Hepatocyte (in vitro differentiated cells): ENCODE measurements at regions not wholly inside any gene's neighbourhood (a gene's known extent, or its start where the extent isn't known, plus 50 kb on each side); places are given as distances from the start of the nearest gene placed in this dataset.

Source experiments
- DNase-seq: peaks from one replicate; pipeline ENCODE4 v3.0.0-alpha.2; 2016; ENCODE audit warnings: low spot score
- H2AFZ ChIP-seq: fragments of 200-600 bp; sonication (generic); 2 replicates; pipeline ENCODE4 v1.6.0; 2016; ENCODE audit warnings: antibody characterized with exemption, mild to moderate bottlenecking
- H3K27ac ChIP-seq: fragments of 200-600 bp; sonication (generic); 2 replicates; pipeline ENCODE4 v1.5.1; 2016; ENCODE audit warnings: mild to moderate bottlenecking
- H3K27me3 ChIP-seq: fragments of 200-600 bp; sonication (generic); 2 replicates; pipeline ENCODE4 v1.6.1; 2016
- H3K36me3 ChIP-seq: fragments of 200-600 bp; sonication (generic); replicated peaks from 2 replicates; pipeline ENCODE4 v1.5.1; 2016; ENCODE audit warnings: low read depth; ENCODE audit not compliant: insufficient read depth
- H3K4me1 ChIP-seq: fragments of 200-600 bp; sonication (generic); 2 replicates; pipeline ENCODE4 v1.5.1; 2016; ENCODE audit warnings: mild to moderate bottlenecking, moderate library complexity; ENCODE audit not compliant: insufficient read depth
- H3K4me2 ChIP-seq: fragments of 200-600 bp; sonication (generic); 2 replicates; pipeline ENCODE4 v1.6.0; 2016
- H3K4me3 ChIP-seq: fragments of 200-600 bp; sonication (generic); 2 replicates; pipeline ENCODE4 v1.5.1; 2016; ENCODE audit warnings: mild to moderate bottlenecking
- H3K79me2 ChIP-seq: fragments of 200-600 bp; sonication (generic); 2 replicates; pipeline ENCODE4 v1.6.0; 2017; ENCODE audit warnings: mild to moderate bottlenecking
- H3K9me2 ChIP-seq: fragments of 200-600 bp; sonication (generic); replicated peaks from 2 replicates; pipeline ENCODE4 v1.6.0; 2017; ENCODE audit warnings: mild to moderate bottlenecking; ENCODE audit not compliant: insufficient read depth
- H3K9me3 ChIP-seq: fragments of 200-600 bp; sonication (generic); 2 replicates; pipeline ENCODE4 v1.5.1; 2016; ENCODE audit warnings: low read depth, mild to moderate bottlenecking
- H4K20me1 ChIP-seq: fragments of 200-600 bp; sonication (generic); 2 replicates; pipeline ENCODE4 v1.6.0; 2016; ENCODE audit warnings: mild to moderate bottlenecking; ENCODE audit not compliant: insufficient read depth, poor library complexity, severe bottlenecking
- EZH2 ChIP-seq: fragments of 200-600 bp; sonication (generic); IDR thresholded peaks from 2 replicates; pipeline ENCODE4 v1.6.1; 2016; ENCODE audit warnings: antibody characterized with exemption, mild to moderate bottlenecking, borderline replicate concordance
- EZH2phosphoT487 ChIP-seq: fragments of 200-600 bp; sonication (generic); IDR thresholded peaks from one replicate; pipeline ENCODE4 v1.6.1; 2018; ENCODE audit warnings: antibody characterized with exemption, mild to moderate bottlenecking, low read depth, moderate library complexity; ENCODE audit not compliant: unreplicated experiment, severe bottlenecking
- WGBS: methylation state at CpG from one replicate; pipeline ENCODE4 v1.1.6; 2016; ENCODE audit warnings: low lambda C conversion rate; ENCODE audit errors: missing lambda C conversion rate; 5-methylcytosine and 5-hydroxymethylcytosine counted together
- TF ChIP-seq, protein P1 (sequence below): fragments of 200-600 bp; sonication (generic); IDR thresholded peaks from 2 replicates; pipeline ENCODE4 v1.5.1; 2016; ENCODE audit warnings: antibody characterized with exemption, mild to moderate bottlenecking; ENCODE audit not compliant: poor library complexity

DNA sequence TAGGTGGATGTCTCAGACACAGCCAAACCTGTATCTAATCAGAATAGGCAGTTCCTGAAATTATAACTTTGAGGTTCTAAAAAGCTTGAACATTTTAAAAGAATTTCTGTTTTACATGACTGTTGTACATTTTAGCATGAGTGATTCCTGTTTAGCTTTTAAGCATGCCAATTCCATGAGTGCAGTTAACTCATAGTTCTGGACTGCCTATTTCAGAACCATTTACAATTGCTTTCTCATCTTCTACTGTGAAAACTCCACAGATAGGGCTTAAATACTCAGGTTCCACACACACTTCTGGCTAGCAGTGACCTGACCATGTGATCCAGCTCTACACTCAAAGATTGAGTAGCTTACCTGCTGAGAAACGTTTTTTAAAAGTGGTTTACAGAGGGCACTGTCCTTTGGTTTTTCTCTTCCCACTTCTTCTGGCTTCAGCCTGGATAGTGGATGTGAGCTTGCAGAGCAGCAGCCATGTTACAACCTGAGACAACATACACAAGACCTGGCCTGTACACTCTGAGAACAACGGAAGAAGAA, 280.8 kb downstream of the ANKRD50 start:
- TF ChIP-seq EZH2, result no peak
- TF ChIP-seq EZH2phosphoT487, result no peak
- TF ChIP-seq, protein P1, sequence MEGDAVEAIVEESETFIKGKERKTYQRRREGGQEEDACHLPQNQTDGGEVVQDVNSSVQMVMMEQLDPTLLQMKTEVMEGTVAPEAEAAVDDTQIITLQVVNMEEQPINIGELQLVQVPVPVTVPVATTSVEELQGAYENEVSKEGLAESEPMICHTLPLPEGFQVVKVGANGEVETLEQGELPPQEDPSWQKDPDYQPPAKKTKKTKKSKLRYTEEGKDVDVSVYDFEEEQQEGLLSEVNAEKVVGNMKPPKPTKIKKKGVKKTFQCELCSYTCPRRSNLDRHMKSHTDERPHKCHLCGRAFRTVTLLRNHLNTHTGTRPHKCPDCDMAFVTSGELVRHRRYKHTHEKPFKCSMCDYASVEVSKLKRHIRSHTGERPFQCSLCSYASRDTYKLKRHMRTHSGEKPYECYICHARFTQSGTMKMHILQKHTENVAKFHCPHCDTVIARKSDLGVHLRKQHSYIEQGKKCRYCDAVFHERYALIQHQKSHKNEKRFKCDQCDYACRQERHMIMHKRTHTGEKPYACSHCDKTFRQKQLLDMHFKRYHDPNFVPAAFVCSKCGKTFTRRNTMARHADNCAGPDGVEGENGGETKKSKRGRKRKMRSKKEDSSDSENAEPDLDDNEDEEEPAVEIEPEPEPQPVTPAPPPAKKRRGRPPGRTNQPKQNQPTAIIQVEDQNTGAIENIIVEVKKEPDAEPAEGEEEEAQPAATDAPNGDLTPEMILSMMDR, result no peak
- 64% methylated on average over 2 of the region's 2 CpGs for whole genome bisulfite sequencing
- Histone ChIP-seq H3K9me2 (no peaks in the 10 kb centered on the region), H3K27ac (no peak overlapping the region), H2AFZ (no peak overlapping the region), H3K79me2 (no peaks in the 10 kb centered on the region), H3K27me3 (no peaks in the 10 kb centered on the region), H3K4me1 (peaks cover 4% of the 10 kb centered on the region), H3K4me3 (no peak overlapping the region), H3K4me2 (no peak overlapping the region), H4K20me1 (no peaks in the 10 kb centered on the region), H3K9me3 (no peaks in the 10 kb centered on the region), H3K36me3 (no peaks in the 10 kb centered on the region)
- DNase-seq, result no peak

- TF ChIP-seq, protein P1, result no peak
- TF ChIP-seq EZH2, result no peak
- TF ChIP-seq EZH2phosphoT487, result no peak
- no peak overlapping the region for H2AFZ ChIP-seq
- H3K27me3 ChIP-seq, result no peaks in the 10 kb centered on the region
- H3K4me2 ChIP-seq, result no peak overlapping the region
- no peak overlapping the region for H3K4me3 ChIP-seq
- H3K36me3 ChIP-seq, result no peaks in the 10 kb centered on the region
- H4K20me1 ChIP-seq, result no peaks in the 10 kb centered on the region
- H3K27ac ChIP-seq, result no peak overlapping the region
- DNase-seq, result no peak
- H3K4me1 ChIP-seq, result peaks cover 3% of the 10 kb centered on the region
- no peaks in the 10 kb centered on the region for H3K9me2 ChIP-seq
- no peaks in the 10 kb centered on the region for H3K79me2 ChIP-seq
- H3K9me3 ChIP-seq, result no peaks in the 10 kb centered on the region
- WGBS, result 82% methylated on average over 4 of the region's 4 CpGs
Observed at GRCh38 chr4:124432500-124432899, 280.0 kb downstream of the ANKRD50 start.

GRCh38 chr4:124433044-124433443, 279.5 kb downstream of the ANKRD50 start:
- no peak overlapping the region for H2AFZ ChIP-seq
- H3K9me2 ChIP-seq, result no peaks in the 10 kb centered on the region
- H3K4me1 ChIP-seq, result no peaks in the 10 kb centered on the region
- H3K79me2 ChIP-seq, result no peaks in the 10 kb centered on the region
- DNase-seq, result no peak
- H3K9me3 ChIP-seq, result no peaks in the 10 kb centered on the region
- H3K27ac ChIP-seq, result no peak overlapping the region
- 88% methylated on average over 3 of the region's 3 CpGs for WGBS
- no peak overlapping the region for H3K4me2 ChIP-seq
- H3K36me3 ChIP-seq, result no peaks in the 10 kb centered on the region
- TF ChIP-seq EZH2phosphoT487 (no peak), EZH2 (no peak)
- TF ChIP-seq, protein P1, result no peak
- no peaks in the 10 kb centered on the region for H3K27me3 ChIP-seq
- no peaks in the 10 kb centered on the region for H4K20me1 ChIP-seq
- H3K4me3 ChIP-seq, result no peak overlapping the region

GRCh38 chr4:124433500-124433899, 279.0 kb downstream of the ANKRD50 start:
- Histone ChIP-seq H3K79me2 (no peaks in the 10 kb centered on the region), H3K27ac (no peak overlapping the region), H2AFZ (no peak overlapping the region), H3K9me2 (no peaks in the 10 kb centered on the region), H3K4me3 (no peak overlapping the region), H4K20me1 (no peaks in the 10 kb centered on the region), H3K4me1 (no peaks in the 10 kb centered on the region), H3K9me3 (no peaks in the 10 kb centered on the region), H3K36me3 (no peaks in the 10 kb centered on the region), H3K27me3 (no peaks in the 10 kb centered on the region), H3K4me2 (no peak overlapping the region)
- DNase-seq, result no peak
- TF ChIP-seq EZH2, result no peak
- no peak for TF ChIP-seq EZH2phosphoT487
- TF ChIP-seq, protein P1, result no peak
- WGBS, result 92% methylated on average over 8 of the region's 8 CpGs
